GM12878 (cell line): ENCODE measurements at regions not wholly inside any gene's neighbourhood (a gene's known extent, or its start where the extent isn't known, plus 50 kb on each side); places are given as distances from the start of the nearest gene placed in this dataset.
A peak's percentile ranks its signal among the peaks of the same experiment; 100 is the strongest.

Source experiments
- ATAC-seq: fragments of 200-7000 bp; cut with Tn5 transposase; 3 replicates; pipeline ENCODE4 v1.9.1; 2020; ENCODE audit warnings: mild to moderate bottlenecking, moderate library complexity
- BruUV-seq: library from RNA; stranded (reverse); fragments of 400-500 nt; replicated peaks from 2 replicates; lab custom pipeline; 2021; lab: Mats Ljungman, UMichigan
- CTCF ChIA-PET: fragments of 300-600 bp; sonication (Branson Sonifier 250); formaldehyde crosslinking; extraction: SDS; loops from one replicate; lab custom pipeline; 2021; ENCODE audit warnings: inconsistent platforms; lab: Yijun Ruan, JAX
- POLR2A ChIA-PET: fragments of 350-600 bp; formaldehyde crosslinking; extraction: SDS; loops from one replicate; lab custom pipeline; 2021; ENCODE audit warnings: inconsistent platforms; lab: Charles Lee
- RAD21 ChIA-PET: fragments of 300-600 bp; sonication (Branson Sonifier 250); formaldehyde crosslinking; loops from one replicate; lab custom pipeline; 2023; ENCODE audit warnings: antibody characterized with exemption; ENCODE audit not compliant: unreplicated experiment; lab: Charles Lee
- SMC1A ChIA-PET: fragments of 300-600 bp; sonication (Branson Sonifier 250); formaldehyde crosslinking; loops from one replicate; lab custom pipeline; 2023; ENCODE audit not compliant: unreplicated experiment, uncharacterized antibody; lab: Charles Lee
- DNase-seq: peaks from one replicate; pipeline ENCODE4 v3.0.0-alpha.2; 2011; ENCODE audit warnings: low read depth, low spot score
- FAIRE-seq: peaks from 3 replicates; lab custom pipeline; 2011; peaks lifted over from hg19 to GRCh38; lab: Jason Lieb, UNC
- H2AFZ ChIP-seq: 2 replicates; pipeline ENCODE4 v1.6.0; 2011; ENCODE audit warnings: low read depth, low read length, control low read depth; ENCODE audit not compliant: control insufficient read depth
- H3K27ac ChIP-seq: 2 replicates; pipeline ENCODE4 v1.5.1; 2011; ENCODE audit warnings: control low read depth; ENCODE audit not compliant: control insufficient read depth, insufficient read depth
- H3K27me3 ChIP-seq, 2 experiments: replicated peaks in 1 of 2; 2 replicates each; pipeline versions ENCODE4 v1.6.0 to v1.6.1; 2011; ENCODE audit warnings: low read length in 1 of 2; ENCODE audit not compliant: control insufficient read depth in 2 of 2, insufficient read depth in 2 of 2
- H3K36me3 ChIP-seq, 2 experiments: 2 replicates each; pipeline ENCODE4 v1.5.1; 2011; ENCODE audit warnings: low read length in 1 of 2; ENCODE audit not compliant: control insufficient read depth in 2 of 2, insufficient read depth in 2 of 2
- H3K4me1 ChIP-seq: 2 replicates; pipeline ENCODE4 v1.6.1; 2011; ENCODE audit warnings: mild to moderate bottlenecking, low read length, moderate library complexity, mixed read lengths; ENCODE audit not compliant: control insufficient read depth, insufficient read depth
- H3K4me2 ChIP-seq: 2 replicates; pipeline ENCODE4 v1.6.0; 2011; ENCODE audit warnings: control low read depth; ENCODE audit not compliant: control insufficient read depth, insufficient read depth
- H3K4me3 ChIP-seq: fragments of 200-600 bp; sonication (generic); 2 replicates; pipeline ENCODE4 v1.5.1; 2016
- H3K79me2 ChIP-seq: 2 replicates; pipeline ENCODE4 v1.6.0; 2011; ENCODE audit warnings: low read length; ENCODE audit not compliant: control insufficient read depth, insufficient read depth
- H3K9ac ChIP-seq: 2 replicates; pipeline ENCODE4 v1.8.0; 2011; ENCODE audit warnings: low read length, control low read depth, mixed read lengths; ENCODE audit not compliant: control insufficient read depth, insufficient read depth
- H3K9me3 ChIP-seq: replicated peaks from 3 replicates; pipeline ENCODE4 v1.5.1; 2011; ENCODE audit warnings: mild to moderate bottlenecking, low read length; ENCODE audit not compliant: control insufficient read depth, insufficient read depth
- H4K20me1 ChIP-seq: 2 replicates; pipeline ENCODE4 v1.6.0; 2011; ENCODE audit not compliant: control insufficient read depth, insufficient read depth
- BCL3 ChIP-seq: IDR thresholded peaks from 2 replicates; pipeline ENCODE4 v1.6.1; 2011; ENCODE audit warnings: borderline replicate concordance, low read depth, mild to moderate bottlenecking, moderate library complexity, low read length; ENCODE audit not compliant: insufficient read depth, poor library complexity, severe bottlenecking
- GABPA ChIP-seq: IDR thresholded peaks from 2 replicates; pipeline ENCODE4 v1.6.1; 2014; ENCODE audit warnings: antibody characterized with exemption, low read depth, mild to moderate bottlenecking, inconsistent platforms
- HCFC1 ChIP-seq: fragments of 150-350 bp; IDR thresholded peaks from 2 replicates; pipeline ENCODE4 v1.6.1; 2014; ENCODE audit warnings: low read length
- HSF1 ChIP-seq: fragments of 150-350 bp; IDR thresholded peaks from 2 replicates; pipeline ENCODE4 v1.6.1; 2014; ENCODE audit warnings: mild to moderate bottlenecking, low read depth, low read length
- MLLT1 ChIP-seq: fragments of 450-650 bp; IDR thresholded peaks from 2 replicates; pipeline ENCODE4 v1.6.1; 2016; ENCODE audit warnings: mild to moderate bottlenecking
- MXI1 ChIP-seq: fragments of 150-350 bp; IDR thresholded peaks from 2 replicates; pipeline ENCODE4 v1.6.1; 2011; ENCODE audit warnings: low read depth, mild to moderate bottlenecking, inconsistent platforms, low read length, improper control_type of control experiment
- PAX8 ChIP-seq: fragments of 450-650 bp; IDR thresholded peaks from 2 replicates; pipeline ENCODE4 v1.6.1; 2017; ENCODE audit warnings: mild to moderate bottlenecking, moderate library complexity
- PBX3 ChIP-seq: IDR thresholded peaks from 2 replicates; pipeline ENCODE4 v1.6.1; 2011; ENCODE audit warnings: mild to moderate bottlenecking, low read depth, low read length, moderate library complexity; ENCODE audit not compliant: insufficient replicate concordance
- TCF3 ChIP-seq: IDR thresholded peaks from 2 replicates; pipeline ENCODE4 v1.6.1; 2012; ENCODE audit warnings: low read depth, mild to moderate bottlenecking, low read length, borderline replicate concordance; ENCODE audit not compliant: insufficient read depth
- ZBTB40 ChIP-seq: fragments of 450-650 bp; IDR thresholded peaks from 2 replicates; pipeline ENCODE4 v1.6.1; 2016; ENCODE audit warnings: mild to moderate bottlenecking, moderate library complexity, borderline replicate concordance
- WGBS: methylation state at CpG from one replicate; pipeline ENCODE4 v1.1.6; 2016; ENCODE audit warnings: low lambda C conversion rate; ENCODE audit not compliant: insufficient replicate concordance, insufficient coverage; ENCODE audit errors: missing lambda C conversion rate; 5-methylcytosine and 5-hydroxymethylcytosine counted together
- in situ Hi-C: fragments of 300-500 bp; cut with MboI; formaldehyde crosslinking; loops from 9 replicates; pipeline ENCODE4 v1.14.3; 2018; ENCODE audit warnings: mixed read lengths
- intact Hi-C: fragments of 100-400 bp; cut with micrococcal nuclease; formaldehyde crosslinking; loops from one replicate; pipeline ENCODE4 v1.14.2; 2022; ENCODE audit not compliant: unreplicated experiment

- intact Hi-C loops: no loop called here
- Histone ChIP-seq H3K27ac (no peak overlapping the region), H3K4me3 (peak overlapping the region; percentile 43; the same call in 1 of the 2 replicates), H3K27me3 (no peaks in the 10 kb centered on the region)
- TF ChIP-seq GABPA: no peak
- TF ChIP-seq PBX3: no peak
- TF ChIP-seq PAX8: no peak
- no peak for TF ChIP-seq HCFC1
- no peak for TF ChIP-seq BCL3
- no peak for TF ChIP-seq MLLT1
- no peak for TF ChIP-seq ZBTB40
- TF ChIP-seq HSF1: no peak
- TF ChIP-seq MXI1: no peak
- no peak for TF ChIP-seq TCF3
- TF ChIP-seq, all 136 proteins: peak for 0
- no peak for ATAC-seq
- H3K36me3 ChIP-seq: no peaks in the 10 kb centered on the region
- no peaks in the 10 kb centered on the region for H3K4me1 ChIP-seq
- in situ Hi-C loops: no loop called here
- no peak overlapping the region for H3K9ac ChIP-seq
- WGBS: 72% methylated on average over 3 of the region's 3 CpGs
- H2AFZ ChIP-seq: peak overlapping the region; percentile 29; the same call in 1 of the 2 replicates
- BruUV-seq: no TSS peak
- no peak for DNase-seq
- ChIA-PET POLR2A (no interaction called here), SMC1A (no interaction called here), CTCF (interaction anchor here (0.7 kb wide), 1 partner anchor 26 kb away, joined by 3 read pairs; no protein-coding TSS in a partner anchor), RAD21 (no interaction called here)
- H4K20me1 ChIP-seq: no peaks in the 10 kb centered on the region
- H3K4me2 ChIP-seq: no peak overlapping the region
- H3K79me2 ChIP-seq: no peaks in the 10 kb centered on the region
- no peak for FAIRE-seq
- no peaks in the 10 kb centered on the region for H3K9me3 ChIP-seq
These were observed 562.6 kb upstream of the ADGRL2 start for GRCh38 chr1:81238129-81238528.
